Activated CD4-positive, alpha-beta T cell treated with anti-CD3 and anti-CD28 coated beads for 4 hours (primary cell): ENCODE measurements at regions not wholly inside any gene's neighbourhood (a gene's known extent, or its start where the extent isn't known, plus 50 kb on each side); places are given as distances from the start of the nearest gene placed in this dataset.
A peak's percentile ranks its signal among the peaks of the same experiment; 100 is the strongest.
"Not testable (repeated sequence)": the region's sequence is repeated elsewhere in the genome, so short reads cannot be mapped to it uniquely, and the experiment has no call there.

Experiments
- DNase-seq, 2 donors: peaks; one replicate each; pipeline ENCODE4 v3.0.0-alpha.2; 2020

DNA sequence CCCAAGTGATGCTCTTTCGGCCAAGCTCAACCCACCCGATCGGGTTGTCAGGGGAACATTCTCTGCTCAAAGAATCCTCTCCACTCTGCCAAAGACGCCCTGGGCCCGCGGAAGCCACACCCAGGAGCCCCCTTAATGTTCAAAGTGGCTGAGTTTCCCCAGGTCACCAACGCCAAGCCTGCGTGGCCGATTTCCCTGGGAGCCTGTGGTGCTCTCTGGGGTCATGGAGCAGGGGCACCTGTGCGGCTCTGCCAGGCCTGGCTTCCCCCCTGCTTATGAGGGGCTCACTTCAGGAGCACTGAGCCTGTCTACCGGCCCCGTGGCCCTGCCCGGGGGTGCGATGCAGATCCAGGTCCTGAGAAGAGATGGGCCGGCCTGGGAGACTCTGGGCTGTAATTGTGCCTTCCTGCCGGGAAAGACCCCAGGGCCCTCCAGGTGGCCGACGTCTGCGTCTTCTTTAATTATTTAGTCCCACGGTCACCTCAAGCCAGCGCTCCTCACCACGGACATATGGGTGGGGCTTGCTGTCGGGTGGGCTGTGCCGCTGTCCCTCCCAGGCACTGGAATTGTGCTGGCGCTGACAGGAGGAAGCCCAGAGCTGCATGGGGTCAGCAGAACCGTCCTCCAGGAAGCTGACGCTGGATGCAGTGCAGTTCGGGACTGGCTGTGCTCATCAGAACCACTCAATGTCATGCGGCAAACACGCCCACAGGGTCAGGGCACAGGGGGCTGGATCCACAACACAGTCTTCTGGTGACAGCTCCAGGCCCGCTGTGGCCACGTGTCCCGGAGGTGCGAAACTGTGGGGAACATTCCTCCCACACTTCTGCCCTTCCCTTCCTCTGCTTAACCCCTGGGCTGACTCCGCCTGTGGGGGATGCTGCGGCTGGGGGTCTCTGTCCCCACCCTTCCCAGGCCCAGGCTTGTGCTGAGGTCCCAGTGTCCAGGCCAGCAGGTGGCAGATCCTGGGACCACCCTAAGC, 267.6 kb upstream of the SFSWAP start:
- no peak for DNase-seq

DNA sequence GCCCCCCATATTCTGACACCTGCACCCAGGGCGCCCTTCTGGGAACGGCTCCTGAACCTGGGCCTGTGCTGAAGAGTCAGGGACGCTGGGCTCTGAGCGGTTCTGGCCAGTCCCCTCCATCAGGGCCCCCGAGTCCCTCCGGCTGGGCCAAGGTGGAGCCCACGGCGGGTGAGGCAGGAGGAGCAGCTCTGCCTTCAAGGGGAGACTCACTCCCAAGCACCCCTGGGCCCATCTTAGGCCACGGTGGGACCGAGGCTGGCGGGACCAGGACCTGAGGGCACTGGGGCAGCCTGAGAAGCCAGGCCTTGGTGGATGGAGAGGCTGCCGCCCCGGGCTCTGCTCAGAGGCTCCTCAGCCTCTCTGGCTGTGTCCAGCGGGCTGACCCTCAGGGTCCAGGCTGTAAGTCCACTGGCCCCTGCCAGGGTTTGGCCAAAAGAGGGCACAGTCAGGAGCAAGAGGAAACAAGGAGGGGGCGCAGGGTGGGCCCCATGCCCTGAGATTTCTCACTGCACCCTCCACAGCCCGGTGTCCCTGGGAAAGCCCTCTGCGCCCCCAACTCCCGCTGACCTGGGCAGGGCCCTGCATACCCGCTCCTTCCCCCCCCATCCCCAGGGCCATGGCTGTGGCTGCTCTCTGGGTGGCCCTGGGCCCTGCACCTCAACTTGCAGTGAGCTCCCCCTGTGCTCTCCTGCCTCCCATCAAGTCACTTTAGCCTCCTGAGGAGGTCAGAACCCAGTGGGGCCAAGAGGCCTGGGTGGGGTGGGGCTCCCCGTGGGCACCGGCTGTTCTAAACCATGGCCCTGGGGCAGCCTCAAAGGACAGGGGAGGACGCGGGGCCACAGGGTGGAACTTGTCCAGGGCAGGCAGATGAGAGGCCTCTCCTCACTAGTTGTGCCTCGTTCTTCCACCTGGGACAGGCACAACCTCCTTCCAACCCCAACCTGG, 266.4 kb upstream of the SFSWAP start:
- DNase-seq, result no peak

DNA sequence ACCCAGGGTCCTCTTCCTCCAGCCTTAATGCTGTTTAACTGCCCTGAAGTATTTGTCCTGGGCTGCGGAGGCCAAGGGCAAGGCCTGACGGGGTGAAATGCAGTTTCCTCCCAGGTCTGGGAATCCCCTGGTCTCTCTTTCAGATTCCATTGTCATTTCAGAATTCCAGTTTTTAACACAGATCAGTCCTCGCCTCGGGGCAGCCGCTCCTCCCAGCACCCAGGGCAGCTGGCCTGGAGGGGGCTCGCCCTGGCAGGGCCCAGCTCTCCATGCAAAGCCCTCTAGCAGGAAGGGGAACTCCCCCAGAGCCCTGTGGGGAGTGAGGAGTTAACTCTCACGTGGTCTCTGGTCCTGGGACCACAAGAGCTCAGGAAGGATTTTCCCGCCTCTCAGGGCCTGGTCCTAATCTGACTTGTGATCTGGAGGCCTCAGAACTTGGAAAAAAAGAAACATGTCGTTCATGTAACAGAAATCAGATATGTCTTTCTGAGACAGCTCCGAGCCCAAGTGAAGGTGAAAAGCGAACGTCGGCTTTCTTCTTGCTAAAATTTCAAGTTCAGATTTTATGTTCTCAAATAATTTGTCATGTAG, 265.6 kb upstream of the SFSWAP start:
- no peak for DNase-seq

DNA sequence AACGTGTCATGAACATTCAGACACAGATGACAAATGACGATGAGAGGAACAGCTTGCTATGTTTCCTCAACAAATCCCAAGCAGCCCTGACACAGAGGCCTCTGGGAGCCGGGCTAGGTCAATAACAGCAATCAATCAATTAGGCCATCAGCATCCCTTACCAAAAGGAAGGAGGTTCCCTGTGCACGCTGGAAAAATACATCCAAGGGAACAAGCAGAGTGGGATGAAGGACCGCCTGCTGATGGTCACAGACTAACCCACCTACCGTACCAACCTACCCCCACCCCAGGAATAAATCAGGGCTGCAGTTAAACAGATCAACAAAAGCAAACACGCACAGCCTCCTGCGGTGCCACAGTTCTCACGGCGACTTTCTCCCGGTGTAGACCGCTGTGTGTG, 265.1 kb upstream of the SFSWAP start:
- no peak for DNase-seq

DNA sequence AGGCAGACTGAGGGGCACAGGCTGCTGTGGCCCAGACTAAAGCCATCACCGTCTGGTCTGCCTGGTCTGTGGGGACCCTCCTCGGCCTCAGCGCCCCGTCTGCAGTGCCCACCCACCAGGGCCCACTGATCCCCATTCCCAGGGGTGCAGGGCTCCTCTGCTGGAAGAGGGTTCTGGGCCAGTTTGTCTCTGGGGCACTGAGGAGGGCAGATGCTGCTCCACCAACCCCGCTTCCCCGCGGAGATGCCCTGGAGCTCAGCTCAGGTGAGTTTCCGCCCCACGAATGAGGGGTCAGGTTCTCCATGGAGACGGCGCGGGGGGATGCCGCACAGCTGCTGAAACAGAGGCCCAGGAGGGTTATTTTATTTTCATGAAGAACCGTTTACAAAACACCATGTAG, 263.3 kb upstream of the SFSWAP start:
- DNase-seq, result not testable (repeated sequence)

DNA sequence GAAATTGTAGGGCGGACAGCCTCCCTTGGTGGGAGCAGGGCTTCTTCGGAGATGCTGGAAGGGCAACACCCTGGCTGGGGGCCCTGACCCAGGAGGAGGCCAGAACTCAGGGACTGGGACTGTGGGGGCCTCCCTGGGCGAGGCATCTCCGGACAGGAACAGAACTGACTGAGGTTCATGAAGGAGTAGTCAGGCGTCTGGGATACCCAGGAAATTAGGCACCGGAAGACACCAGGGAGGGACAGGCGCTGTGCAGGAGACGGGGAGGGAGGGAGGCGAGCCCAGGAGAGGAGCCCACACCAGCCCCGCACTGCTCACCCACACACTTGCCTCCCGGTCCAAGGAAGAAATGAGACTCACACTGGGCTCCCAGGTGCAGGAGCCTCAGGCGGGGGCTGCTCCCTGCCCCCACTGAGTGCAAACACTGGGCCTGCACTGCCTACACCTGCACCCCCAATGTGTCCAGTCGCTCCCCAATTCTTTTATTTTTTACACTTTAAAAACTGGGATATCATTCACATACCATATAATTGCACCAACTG, 262.6 kb upstream of the SFSWAP start:
- DNase-seq, result no peak

DNA sequence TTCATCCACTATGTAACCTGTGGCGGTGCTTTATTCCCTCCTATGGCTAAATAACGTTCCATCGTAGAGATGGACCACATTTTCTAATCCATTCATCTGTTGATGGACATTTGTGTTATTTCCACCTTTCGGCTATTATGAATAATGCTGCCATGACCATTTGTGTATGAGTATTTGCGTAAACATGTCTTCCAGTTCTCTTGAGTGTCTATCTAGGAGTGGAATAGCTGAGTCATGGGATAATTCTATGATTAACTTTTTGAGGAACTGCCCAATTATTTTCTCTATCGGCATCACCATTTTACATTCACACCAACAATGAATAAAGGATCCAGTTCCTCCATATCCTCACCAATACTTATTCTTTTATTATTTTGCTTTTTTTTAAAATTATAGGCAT, 261.9 kb upstream of the SFSWAP start:
- DNase-seq, result no peak

DNA sequence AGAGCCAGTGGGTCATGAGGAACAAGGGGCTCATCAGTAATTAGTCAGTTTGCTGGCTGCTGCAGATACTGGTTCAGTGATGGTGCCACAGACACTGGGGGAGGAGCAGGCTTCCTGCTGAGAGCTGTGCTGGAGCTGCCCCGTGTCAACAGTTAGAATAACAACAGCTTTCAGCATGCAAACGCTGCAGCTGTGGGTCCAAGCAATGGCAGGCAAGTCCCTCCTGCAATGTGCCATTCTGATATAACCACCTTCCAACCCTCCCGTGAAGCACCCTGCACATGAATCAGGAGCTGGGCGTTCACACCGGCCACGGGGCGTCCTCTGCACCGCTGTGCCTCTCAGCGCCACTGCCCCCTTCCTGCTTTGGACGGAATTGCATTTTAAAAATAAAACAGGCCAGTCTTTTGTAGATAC, 258.4 kb upstream of the SFSWAP start:
- DNase-seq, result no peak

DNA sequence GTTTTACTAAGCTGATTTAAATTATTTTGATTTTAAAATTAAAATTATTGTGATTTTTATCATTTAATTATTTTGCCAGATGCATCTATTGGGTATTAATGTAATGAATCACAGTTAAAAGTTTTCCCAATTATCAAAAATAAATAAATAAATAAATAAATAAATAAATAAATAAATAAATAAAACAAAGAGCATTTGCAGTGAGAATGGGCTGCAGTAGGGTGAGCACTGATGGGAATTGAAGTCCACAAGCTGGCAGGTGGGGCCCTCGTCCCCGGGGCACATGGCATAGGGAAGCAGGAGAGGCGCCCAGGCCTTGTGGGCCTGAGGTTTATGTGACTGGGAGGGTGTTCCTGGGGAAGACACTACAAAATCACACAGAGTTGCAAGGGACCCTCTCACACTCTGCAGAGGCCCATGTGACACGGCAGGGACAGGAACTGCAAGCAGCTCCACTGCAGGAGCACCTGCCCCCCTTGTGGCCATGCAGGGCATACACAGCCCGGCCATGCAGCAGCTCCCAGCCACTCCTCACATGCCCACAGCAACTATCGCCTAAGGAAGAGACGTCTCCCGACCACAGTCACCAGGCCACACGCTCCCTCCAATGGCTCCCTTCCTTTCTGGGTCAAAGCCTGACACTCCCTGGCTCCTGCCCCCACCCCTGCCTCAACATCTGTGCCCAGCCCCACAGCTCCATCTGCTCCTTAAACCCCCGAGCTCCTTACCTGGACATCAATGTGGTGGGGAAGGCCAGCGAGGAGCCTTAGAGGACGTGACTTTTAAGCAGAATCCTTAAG, 256.3 kb upstream of the SFSWAP start:
- peak in 1 of 2 donors; percentile 12 for DNase-seq

DNA sequence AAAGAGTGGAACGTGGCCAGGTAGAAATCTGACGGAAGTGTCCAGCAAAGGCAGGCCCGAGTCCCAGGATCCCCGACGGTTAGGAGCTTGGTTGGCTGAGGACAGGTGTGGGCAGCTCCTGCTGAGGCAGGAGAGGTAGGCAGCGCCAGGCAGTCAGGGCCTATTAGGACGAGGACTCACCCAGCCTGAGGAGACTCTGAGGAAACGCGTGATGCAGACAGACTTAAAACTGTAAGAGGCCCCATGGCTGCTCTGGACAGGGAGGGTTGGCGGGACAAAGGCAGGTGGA, 255.7 kb upstream of the SFSWAP start:
- no peak for DNase-seq

DNA sequence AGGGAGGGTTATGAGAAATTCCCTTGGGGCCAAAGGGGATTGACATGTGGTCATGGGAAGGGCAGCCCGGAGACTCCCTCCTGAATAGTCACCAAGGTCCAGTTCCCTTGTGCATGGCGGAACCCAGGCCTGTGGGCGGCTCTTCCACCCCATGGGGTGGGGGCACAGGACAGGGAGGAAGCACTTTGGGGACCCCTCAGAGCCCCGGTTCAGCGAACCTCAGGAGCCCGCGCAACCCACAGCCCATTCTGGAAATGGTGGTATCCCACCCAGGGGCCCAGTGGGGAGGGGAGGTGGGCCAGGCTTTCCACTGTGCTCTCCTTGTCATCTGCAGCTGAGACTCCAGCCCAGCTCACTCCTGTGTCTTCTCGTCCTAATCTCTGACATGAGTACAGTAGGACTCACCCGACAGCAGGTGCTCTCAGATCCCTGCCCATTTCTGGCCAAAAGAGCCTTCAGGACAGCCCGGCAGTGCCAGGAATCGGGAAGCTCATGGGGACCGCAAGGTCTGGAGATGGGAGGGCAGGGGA, 255.2 kb upstream of the SFSWAP start:
- no peak for DNase-seq

DNA sequence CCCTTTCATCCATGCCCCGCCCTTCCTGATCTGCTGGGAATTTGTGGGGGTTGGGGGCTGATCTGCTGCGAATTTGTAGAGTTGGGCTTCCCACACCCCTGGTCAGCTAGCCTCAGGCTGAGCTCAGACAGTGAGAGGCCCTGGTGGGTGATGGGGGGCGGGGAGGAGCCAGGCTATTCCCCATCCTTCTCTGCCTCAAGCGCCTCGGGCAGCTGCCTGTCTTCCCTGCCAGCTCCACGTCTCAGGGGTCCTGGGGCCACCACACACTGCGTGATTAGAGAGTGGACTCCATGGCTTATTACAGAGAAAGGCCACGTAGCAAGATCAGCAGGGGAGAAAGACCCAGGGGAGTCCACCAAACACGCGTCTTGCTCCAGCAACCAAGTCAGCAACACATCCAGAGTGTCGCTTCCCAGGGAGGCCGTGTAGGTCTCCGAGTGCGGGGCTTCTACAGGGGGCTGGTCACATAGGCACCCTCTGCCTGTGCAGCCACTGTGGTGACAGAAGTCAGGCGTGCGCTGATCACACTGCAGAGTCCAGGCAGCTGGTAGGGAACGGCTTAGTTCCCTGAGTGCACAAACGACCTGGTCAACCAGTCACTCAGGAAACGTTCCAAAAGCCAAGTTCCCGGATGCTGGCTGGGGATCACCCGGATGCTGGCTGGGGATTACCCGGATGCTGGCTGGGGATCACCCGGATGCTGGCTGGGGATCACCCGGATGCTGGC, 254.4 kb upstream of the SFSWAP start:
- DNase-seq, result no peak

DNA sequence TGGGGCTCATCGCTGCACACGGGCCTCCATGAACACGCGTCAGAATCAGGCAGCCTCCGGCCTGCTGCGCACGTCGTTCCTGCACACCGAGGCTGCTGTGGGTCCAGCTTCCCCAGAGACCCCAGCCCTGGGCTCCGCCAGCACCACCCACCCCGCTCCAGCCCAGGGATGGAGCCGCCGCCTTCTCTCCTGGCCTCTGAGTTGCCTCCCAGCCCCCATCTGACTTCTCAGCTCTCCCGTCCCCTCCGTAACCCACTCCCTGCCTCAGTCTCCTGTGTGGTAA, 253.9 kb upstream of the SFSWAP start:
- DNase-seq, result no peak

DNA sequence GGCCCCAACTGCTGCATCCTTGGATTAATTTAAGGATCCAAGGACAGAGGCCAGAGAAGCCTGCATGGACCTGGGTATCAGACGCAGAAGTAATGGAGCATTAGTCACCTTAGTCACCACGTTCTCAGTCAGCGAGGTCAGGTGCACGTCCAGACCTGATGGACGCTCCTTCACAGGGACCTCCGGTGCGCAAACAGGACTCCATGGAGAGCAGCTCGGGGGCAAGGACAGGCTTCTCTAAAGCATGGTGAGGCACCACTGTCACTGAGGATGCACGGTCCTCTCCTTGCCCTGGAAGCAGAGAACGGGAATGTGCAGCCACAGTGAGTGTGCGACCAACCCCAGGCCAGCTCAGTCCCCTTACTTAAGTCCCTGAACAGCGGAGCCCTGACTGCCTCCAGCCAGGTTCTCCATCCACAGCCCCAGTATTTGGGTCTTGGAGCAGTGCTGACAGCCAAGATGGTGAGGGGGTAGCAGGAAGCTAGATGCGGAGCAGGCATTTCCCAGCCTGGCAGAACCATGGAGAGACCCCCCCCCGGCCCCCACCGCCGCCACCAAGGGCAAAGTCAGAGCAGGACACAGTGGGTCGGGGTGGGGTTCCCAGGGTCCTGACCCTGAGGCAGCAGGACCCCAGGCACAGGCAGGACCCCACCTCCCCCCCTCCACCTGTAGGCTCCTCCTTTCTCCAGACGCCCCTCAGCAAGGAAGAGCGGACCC, 253.4 kb upstream of the SFSWAP start:
- no peak for DNase-seq

DNA sequence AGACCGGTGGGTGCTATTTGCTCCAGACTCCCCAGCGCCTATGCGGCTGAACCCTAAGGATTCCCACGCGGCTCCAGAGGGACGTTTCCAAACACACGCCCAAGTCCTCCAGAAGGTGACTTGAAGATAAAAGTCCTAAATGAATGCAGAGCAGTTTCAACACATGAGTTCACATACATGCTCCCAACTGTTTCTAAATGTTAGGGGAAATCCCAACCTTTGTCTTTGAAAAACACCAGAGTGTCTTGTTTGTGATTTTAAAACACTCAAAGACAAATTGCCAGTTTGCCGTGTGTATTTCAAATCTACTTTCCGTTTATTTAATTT, 252.9 kb upstream of the SFSWAP start:
- no peak for DNase-seq

DNA sequence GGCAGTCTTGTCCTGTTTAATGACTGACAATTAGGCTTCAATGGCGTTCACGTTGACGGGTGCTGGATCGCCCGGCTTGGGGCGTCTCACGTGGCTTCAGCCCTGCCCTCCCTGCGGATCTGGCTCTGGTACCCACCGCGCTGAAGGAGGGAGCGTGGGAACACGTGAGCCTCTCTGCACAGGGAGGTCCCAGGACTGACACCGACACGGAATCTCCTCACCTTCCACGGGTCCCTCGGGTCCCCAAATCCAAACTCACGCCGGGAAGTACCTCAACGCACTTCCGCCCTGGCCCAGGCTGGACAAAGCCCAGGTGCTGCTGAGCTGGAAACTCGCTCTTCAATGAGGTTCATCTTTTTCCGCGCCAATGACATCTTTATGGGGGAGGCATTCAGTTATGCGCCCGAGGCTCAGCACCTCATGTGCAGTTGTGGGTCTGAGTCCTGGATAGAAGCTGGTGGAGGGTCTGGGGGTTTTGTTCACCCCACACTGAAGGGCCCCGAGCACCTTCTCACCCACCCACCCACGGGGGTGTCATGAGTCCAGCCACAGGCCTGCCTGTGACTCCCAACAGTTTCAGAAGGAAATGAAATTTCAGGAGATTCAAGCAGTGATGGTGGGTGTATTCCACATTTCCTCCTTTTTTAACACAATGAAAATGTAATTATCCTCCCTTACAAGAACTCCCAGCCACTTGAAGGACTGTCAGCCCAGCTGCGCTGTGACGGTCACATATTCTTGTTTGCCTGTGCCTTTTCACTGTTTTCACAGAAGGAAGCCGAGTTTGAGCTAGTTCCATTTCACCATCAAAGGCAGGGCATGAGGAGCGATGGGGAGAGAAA, 251.7 kb upstream of the SFSWAP start:
- DNase-seq, result no peak

DNA sequence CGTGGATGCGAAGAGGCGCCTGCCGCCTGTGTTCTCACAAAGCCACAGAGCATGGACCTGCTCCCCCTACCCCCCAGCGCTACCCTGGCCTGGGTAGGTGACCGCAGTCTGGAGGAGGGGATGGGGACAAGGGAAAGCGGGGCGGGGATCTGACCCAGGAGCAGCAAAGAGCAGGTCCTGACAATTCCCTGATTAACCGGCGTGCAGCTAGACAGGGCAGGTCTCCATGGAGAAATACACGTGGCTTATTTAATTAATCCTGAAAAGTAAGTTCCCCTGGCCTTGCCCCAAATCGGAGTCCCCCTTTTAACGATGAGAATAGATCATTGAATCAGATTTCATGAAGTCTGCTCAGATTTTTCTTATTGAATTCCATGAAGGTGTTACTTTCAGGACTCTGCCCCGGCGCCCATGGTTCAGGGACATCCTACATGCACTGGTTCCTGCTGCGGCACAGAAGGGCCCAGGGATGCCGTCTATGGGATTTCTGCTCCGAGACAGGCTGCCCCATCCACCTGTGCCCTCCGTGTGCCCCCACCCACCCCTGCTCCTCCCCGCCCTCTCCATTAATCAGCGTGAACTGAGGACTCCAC, 251.0 kb upstream of the SFSWAP start:
- no peak for DNase-seq

DNA sequence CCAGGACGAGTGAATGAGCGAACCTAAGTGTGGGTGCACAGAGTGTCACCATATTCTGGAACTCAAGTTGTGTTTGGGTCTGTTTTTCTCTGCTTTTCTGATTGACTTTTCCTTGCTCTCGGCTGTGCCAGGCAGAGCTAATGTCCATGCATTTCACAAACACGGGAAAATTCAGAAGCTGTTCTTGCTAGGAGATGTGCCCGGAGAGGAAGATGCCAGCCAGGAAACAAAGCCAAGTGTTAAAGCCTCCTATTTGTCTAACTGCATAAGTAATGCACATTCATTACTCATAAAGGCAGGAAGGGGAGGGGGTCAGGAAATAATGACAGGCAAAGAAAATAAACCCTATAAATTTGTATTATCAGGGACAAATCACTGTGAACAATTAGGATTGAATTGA, 250.4 kb upstream of the SFSWAP start:
- no peak for DNase-seq

DNA sequence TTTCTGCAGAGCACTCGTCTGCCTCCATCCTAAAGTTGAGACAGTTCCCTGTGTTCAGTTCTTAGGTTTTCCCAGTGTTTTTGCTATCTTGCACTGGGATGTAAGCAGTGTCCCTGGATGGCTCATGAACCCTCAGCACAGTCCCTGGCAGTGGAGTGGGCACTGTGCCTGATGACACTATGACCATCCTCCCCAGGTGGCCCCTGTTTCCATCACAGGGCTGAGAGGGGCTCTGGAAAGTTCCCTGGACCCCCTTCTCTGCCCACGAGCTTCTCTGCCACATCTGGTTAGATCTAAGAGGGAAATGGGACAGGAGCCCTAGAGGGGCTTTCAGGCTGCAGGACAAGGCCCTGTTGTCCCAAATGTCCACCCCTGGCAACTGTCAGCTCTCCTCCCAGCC, 249.8 kb upstream of the SFSWAP start:
- DNase-seq, result no peak

DNA sequence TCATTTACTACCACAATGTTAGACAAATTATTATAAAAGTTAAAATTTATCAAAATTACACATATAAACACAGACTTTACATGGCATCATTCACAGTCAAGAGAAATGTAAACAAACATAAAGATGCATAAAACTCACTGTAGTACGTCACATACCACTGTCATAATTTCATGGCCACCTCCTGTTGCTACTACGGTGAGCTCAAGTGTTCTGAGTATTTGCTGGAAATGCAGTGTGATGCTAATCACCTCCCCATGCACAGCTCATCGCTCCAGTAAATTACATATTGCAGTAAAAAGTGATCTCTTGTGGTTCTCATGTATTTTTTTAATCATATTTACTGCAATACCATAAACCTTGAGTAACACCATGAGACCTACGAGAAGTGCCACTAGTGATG, 247.7 kb upstream of the SFSWAP start:
- no peak for DNase-seq
